Ectodermal cell (in vitro differentiated cells): ENCODE measurements at regions not wholly inside any gene's neighbourhood (a gene's known extent, or its start where the extent isn't known, plus 50 kb on each side); places are given as distances from the start of the nearest gene placed in this dataset.
"Not testable (repeated sequence)": the region's sequence is repeated elsewhere in the genome, so short reads cannot be mapped to it uniquely, and the experiment has no call there.

Experiments
- H3K27ac ChIP-seq: 2 replicates; pipeline ENCODE4 v1.7.0; 2013; ENCODE audit warnings: mild to moderate bottlenecking, low read depth, low read length; ENCODE audit not compliant: insufficient read depth, poor library complexity, severe bottlenecking
- H3K27me3 ChIP-seq: 2 replicates; pipeline ENCODE4 v1.7.0; 2013; ENCODE audit warnings: mild to moderate bottlenecking, low read length; ENCODE audit not compliant: insufficient read depth, control insufficient read depth, poor library complexity, severe bottlenecking
- H3K36me3 ChIP-seq: one replicate; pipeline ENCODE4 v1.7.0; 2013; ENCODE audit warnings: low read length; ENCODE audit not compliant: control insufficient read depth, insufficient read depth
- H3K4me1 ChIP-seq: one replicate; pipeline ENCODE4 v1.7.0; 2013; ENCODE audit warnings: low read length; ENCODE audit not compliant: control insufficient read depth, insufficient read depth
- H3K4me3 ChIP-seq: 2 replicates; pipeline ENCODE4 v1.7.0; 2013; ENCODE audit warnings: low read depth, low read length, control low read depth; ENCODE audit not compliant: insufficient read depth
- H3K9me3 ChIP-seq: 2 replicates; pipeline ENCODE4 v1.7.0; 2013; ENCODE audit warnings: mild to moderate bottlenecking, low read length, moderate library complexity; ENCODE audit not compliant: control insufficient read depth
- WGBS, 2 experiments: methylation state at CpG; one replicate each; pipeline ENCODE4 v1.1.7; 2013; ENCODE audit warnings: missing lambda C conversion rate in 2 of 2; 5-methylcytosine and 5-hydroxymethylcytosine counted together

DNA sequence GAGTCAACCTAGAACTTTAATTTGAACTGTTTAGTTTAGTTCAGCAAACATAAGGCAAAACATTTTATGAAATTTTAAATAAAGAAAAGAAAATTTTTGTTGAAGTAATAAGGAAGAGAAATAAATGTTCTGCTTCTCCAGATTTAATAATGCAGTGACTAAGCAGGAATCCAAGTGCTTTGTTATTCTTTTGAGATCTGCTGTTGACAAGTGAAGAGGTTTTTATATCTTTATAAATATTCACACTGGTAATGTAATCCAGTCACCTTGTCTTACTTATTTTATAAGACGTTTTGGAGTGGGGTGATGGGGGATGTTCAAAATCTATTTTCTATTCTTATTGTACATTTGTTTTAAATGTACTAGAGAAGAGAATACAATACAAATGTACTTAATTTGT, 725.9 kb upstream of the CCDC179 start:
- Histone ChIP-seq H3K4me1 (no peaks in the 10 kb centered on the region), H3K27ac (no peak overlapping the region), H3K36me3 (no peaks in the 10 kb centered on the region), H3K27me3 (no peaks in the 10 kb centered on the region), H3K4me3 (no peak overlapping the region), H3K9me3 (no peaks in the 10 kb centered on the region)
- WGBS, 2 experiments, result no CpG with 5 or more reads among the region's 1 CpG

- H3K27ac ChIP-seq, result no peak overlapping the region
- no peaks in the 10 kb centered on the region for H3K36me3 ChIP-seq
- H3K4me1 ChIP-seq, result no peaks in the 10 kb centered on the region
- H3K27me3 ChIP-seq, result no peaks in the 10 kb centered on the region
- no peak overlapping the region for H3K4me3 ChIP-seq
- whole genome bisulfite sequencing, 2 experiments, result 94 to 98% methylated on average over 3 of the region's 3 CpGs
- H3K9me3 ChIP-seq, result no peaks in the 10 kb centered on the region
Measured at GRCh38 chr11:23590596-23591308, 730.5 kb upstream of the CCDC179 start.

DNA sequence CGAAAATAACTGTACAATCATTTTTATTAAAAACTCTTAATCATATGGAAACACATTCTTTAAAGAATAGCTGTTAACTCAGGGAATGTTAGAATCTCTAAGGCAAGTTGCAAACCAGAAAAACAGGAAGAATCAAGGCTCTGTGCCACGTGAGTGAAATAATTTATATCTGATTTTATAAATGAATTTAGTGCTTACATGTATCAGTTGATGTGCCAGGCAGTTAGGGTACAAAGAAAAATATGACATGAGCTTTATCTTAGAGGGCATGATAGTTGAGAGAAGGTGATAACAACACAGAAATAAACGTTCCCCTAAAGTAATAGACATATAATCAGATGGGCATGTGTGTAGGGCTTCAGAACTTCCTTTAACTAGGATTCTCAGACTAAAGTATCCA, 734.5 kb upstream of the CCDC179 start:
- WGBS, 2 experiments, result 91 to 92% methylated on average over 1 to 3 of the region's 3 CpGs

DNA sequence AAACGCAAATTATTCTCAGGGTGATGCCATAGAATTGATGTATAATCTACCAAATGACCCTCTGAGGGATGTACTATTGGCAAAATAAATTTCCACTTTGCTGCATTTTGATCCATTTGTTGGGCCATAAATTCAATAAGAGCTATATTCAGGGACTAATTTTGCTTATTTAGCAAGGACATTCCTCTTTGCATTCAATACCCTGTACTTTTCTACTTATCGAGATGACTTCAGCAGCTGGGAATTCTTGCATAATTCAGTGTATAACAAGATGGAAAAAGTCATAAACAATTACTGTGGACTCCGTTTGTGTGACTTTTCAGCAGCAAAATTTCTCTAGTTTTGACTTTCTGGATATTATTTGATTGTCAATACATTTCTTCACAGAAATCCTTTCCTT, 744.7 kb upstream of the CCDC179 start:
- 94% methylated on average over 3 of the region's 3 CpGs; no CpG with 5 or more reads in 1 of the 2 experiments for WGBS, 2 experiments
- H3K27me3 ChIP-seq, result no peaks in the 10 kb centered on the region

More for the DNA sequence above, 734.5 kb upstream of the CCDC179 start:
- Histone ChIP-seq H3K27ac (no peak overlapping the region), H3K9me3 (peaks cover 2% of the 10 kb centered on the region), H3K36me3 (no peaks in the 10 kb centered on the region), H3K4me1 (no peaks in the 10 kb centered on the region), H3K4me3 (no peak overlapping the region), H3K27me3 (no peaks in the 10 kb centered on the region)

DNA sequence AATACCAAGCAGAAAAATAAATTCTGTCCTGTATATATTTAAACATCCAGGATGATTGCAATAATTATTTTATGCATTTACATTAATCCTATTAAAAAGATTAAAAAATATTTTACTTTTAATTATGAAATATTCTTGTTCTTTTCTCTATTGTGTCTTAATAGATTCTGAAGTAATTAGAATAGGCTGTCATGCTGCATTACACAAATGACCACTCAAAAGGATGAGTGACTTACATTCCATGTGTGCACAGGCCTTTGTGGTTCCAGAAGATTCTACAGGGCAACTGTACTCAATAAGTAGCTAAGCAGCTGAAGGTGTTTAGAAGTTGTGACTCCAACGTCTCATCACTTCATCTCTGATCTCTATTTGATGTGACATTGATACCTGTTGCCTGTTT, 745.9 kb upstream of the CCDC179 start:
- Histone ChIP-seq H3K36me3 (no peaks in the 10 kb centered on the region), H3K4me1 (no peaks in the 10 kb centered on the region), H3K9me3 (no peaks in the 10 kb centered on the region), H3K27ac (no peak overlapping the region), H3K27me3 (no peaks in the 10 kb centered on the region), H3K4me3 (no peak overlapping the region)
- WGBS, 2 experiments, result 92 to 100% methylated on average over 1 of the region's 1 CpG

More for the DNA sequence above, 744.7 kb upstream of the CCDC179 start:
- Histone ChIP-seq H3K4me1 (no peaks in the 10 kb centered on the region), H3K9me3 (no peaks in the 10 kb centered on the region), H3K4me3 (no peak overlapping the region), H3K36me3 (no peaks in the 10 kb centered on the region), H3K27ac (no peak overlapping the region)

DNA sequence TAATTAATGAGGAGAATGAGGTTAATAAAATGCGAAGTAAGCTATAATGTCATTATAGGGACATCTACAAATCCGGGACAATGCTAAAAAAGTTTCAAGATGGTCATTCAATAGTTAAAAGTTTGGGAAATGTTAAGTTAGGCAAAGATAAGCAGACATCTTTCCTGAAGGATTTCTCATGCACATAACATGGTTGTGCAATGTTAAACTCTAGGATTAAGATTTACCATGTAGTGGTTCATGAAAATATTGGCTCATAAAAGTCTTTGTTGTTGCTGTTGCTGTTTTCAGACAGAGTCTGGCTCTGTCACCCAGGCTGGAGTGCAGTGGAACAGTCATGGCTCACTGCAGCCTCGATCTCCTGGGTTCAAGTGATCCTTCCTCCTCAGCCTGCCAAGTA, 751.5 kb upstream of the CCDC179 start:
- Histone ChIP-seq H3K4me1 (no peaks in the 10 kb centered on the region), H3K4me3 (no peak overlapping the region), H3K27ac (no peak overlapping the region), H3K27me3 (no peaks in the 10 kb centered on the region), H3K9me3 (no peaks in the 10 kb centered on the region), H3K36me3 (no peaks in the 10 kb centered on the region)
- 86 to 97% methylated on average over 3 of the region's 3 CpGs for WGBS, 2 experiments

DNA sequence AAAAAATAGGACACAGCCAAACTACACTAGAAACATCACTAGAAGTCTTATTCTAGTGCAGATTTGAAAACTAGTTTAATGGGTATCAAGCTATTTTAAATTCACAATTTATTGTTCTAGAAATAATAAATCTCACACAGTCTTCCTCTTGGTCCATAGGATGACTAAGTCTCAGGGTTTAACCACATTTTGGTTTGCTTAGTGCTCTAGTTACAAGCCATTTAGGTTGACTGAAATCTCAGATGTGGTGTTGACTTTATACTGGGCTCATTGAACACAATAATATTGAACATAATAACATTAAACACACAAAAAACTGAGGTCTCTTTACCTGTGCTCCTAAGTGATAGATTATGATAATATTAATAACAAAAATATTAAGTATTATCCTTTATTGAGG, 760.3 kb upstream of the CCDC179 start:
- Histone ChIP-seq H3K27me3 (no peaks in the 10 kb centered on the region), H3K9me3 (no peaks in the 10 kb centered on the region), H3K4me3 (no peak overlapping the region), H3K27ac (no peak overlapping the region), H3K36me3 (no peaks in the 10 kb centered on the region), H3K4me1 (no peaks in the 10 kb centered on the region)

- WGBS, 2 experiments, result 72 to 100% methylated on average over 2 of the region's 2 CpGs
- Histone ChIP-seq H3K4me3 (no peak overlapping the region), H3K27me3 (no peaks in the 10 kb centered on the region), H3K9me3 (no peaks in the 10 kb centered on the region), H3K36me3 (no peaks in the 10 kb centered on the region), H3K4me1 (no peaks in the 10 kb centered on the region), H3K27ac (no peak overlapping the region)
Measured at GRCh38 chr11:23632293-23632692, 772.0 kb upstream of the CCDC179 start.

- WGBS, 2 experiments, result 95 to 100% methylated on average over 1 of the region's 1 CpG
- H3K4me1 ChIP-seq, result no peaks in the 10 kb centered on the region
Measured at GRCh38 chr11:23644443-23644842, 784.2 kb upstream of the CCDC179 start.

DNA sequence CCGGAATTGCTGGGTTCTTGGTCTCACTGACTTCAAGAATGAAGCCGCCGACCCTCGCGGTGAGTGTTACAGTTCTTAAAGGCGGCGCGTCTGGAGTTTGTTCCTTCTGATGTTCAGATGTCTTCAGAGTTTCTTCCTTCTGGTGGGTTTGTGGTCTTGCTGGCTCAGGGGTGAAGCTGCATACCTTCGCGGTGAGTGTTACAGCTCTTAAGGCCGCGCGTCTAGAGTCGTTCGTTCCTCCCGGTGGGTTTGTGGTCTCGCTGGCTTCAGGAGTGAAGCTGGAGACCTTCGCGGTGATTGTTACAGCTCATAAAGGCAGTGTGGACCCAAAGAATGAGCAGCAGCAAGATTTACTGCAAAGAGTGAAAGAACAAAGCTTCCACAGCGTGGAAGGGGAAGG, 792.1 kb upstream of the CCDC179 start:
- not testable (repeated sequence) for H3K36me3 ChIP-seq, H3K4me1 ChIP-seq, H3K4me3 ChIP-seq, H3K27me3 ChIP-seq, H3K27ac ChIP-seq, H3K9me3 ChIP-seq
- WGBS, 2 experiments, result 93 to 95% methylated on average over 20 of the region's 20 CpGs

More at GRCh38 chr11:23644443-23644842, 784.2 kb upstream of the CCDC179 start:
- no peaks in the 10 kb centered on the region for H3K36me3 ChIP-seq
- no peaks in the 10 kb centered on the region for H3K27me3 ChIP-seq
- H3K27ac ChIP-seq, result no peak overlapping the region
- H3K9me3 ChIP-seq, result no peaks in the 10 kb centered on the region
- H3K4me3 ChIP-seq, result no peak overlapping the region
